ENCODE measurements at regions not wholly inside any gene's neighbourhood (a gene's known extent, or its start where the extent isn't known, plus 50 kb on each side); places are given as distances from the start of the nearest gene placed in this dataset.
A peak's percentile ranks its signal among the peaks of the same experiment; 100 is the strongest.

DNA sequence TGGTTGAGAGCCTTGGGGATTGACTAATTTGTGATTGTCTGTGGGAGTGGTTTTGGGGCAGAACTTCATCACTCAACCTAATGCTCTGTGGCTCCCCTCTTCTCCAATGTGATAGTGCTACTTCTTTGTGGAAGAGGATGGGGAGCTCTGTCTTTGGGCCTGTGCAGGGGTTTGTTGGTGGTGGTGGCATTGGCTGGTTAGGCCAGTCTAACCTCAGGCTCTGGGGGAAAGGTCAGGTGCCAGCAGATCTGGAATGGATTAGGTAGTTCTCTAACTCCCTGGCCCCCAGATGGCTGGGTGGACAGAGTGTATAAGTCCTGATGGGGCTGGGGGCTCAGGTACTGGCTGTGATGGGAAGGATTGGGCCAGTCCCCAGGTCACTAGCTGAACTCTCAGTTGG lies 129.0 kb upstream of the CHD6 start:
- no peak overlapping the region for H3K4me3 ChIP-seq (ENCODE audit: low read depth, low read length, poor library complexity, severe bottlenecking)
- ChIA-PET POLR2A (ENCODE audit: low non-redundant PET) (no interaction called here), CTCF (no interaction called here)
- no peak overlapping the region for H3K27ac ChIP-seq (ENCODE audit: low read depth, low read length, poor library complexity, severe bottlenecking)
- no TSS peak for BruUV-seq (replicated peaks)
- DNase-seq (ENCODE audit: low spot score): no peak
- H3K36me3 ChIP-seq (ENCODE audit: insufficient read depth, low read length, poor library complexity, severe bottlenecking): no peaks in the 10 kb centered on the region
- TF ChIP-seq, protein P1, sequence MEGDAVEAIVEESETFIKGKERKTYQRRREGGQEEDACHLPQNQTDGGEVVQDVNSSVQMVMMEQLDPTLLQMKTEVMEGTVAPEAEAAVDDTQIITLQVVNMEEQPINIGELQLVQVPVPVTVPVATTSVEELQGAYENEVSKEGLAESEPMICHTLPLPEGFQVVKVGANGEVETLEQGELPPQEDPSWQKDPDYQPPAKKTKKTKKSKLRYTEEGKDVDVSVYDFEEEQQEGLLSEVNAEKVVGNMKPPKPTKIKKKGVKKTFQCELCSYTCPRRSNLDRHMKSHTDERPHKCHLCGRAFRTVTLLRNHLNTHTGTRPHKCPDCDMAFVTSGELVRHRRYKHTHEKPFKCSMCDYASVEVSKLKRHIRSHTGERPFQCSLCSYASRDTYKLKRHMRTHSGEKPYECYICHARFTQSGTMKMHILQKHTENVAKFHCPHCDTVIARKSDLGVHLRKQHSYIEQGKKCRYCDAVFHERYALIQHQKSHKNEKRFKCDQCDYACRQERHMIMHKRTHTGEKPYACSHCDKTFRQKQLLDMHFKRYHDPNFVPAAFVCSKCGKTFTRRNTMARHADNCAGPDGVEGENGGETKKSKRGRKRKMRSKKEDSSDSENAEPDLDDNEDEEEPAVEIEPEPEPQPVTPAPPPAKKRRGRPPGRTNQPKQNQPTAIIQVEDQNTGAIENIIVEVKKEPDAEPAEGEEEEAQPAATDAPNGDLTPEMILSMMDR (conservative IDR thresholded peaks at IDR 0.05; ENCODE audit: low read depth, low read length): no peak
- no peak for TF ChIP-seq EZH2 (IDR thresholded peaks at IDR 0.05; ENCODE audit: borderline replicate concordance, low read depth, low read length, poor library complexity, severe bottlenecking)
- H3K27me3 ChIP-seq (replicated peaks; ENCODE audit: insufficient read depth, low read depth, low read length, poor library complexity): peaks cover 27% of the 10 kb centered on the region
- H3K9me3 ChIP-seq (ENCODE audit: low read depth, low read length, poor library complexity, severe bottlenecking): no peaks in the 10 kb centered on the region
- intact Hi-C loops (cut with micrococcal nuclease; ENCODE audit: unreplicated experiment): no loop called here
- H3K4me1 ChIP-seq (ENCODE audit: insufficient read depth, low read length, poor library complexity, severe bottlenecking): no peaks in the 10 kb centered on the region

DNA sequence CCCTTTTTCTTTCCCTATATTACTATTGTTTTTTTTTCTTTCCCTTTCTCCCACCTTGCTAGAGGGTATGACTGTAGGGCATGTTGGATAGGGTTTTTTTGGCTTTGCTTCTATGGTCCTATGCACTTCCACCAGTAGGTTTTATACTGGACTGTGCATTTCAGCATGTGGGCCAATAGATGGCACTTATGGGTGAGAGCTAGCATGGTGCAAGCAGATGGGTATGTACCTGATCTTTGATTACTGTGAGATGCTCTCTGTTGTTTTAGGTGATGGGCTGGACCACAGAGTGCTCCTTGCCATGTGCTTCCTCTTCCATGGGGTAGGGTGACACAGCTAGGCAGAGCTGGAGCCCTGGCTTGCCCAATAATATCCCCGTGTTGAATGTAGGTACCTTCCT lies 128.5 kb upstream of the CHD6 start:
- Histone ChIP-seq H3K27ac (ENCODE audit: low read depth, low read length, poor library complexity, severe bottlenecking) (no peak overlapping the region), H3K9me3 (ENCODE audit: low read depth, low read length, poor library complexity, severe bottlenecking) (no peaks in the 10 kb centered on the region), H3K4me3 (ENCODE audit: low read depth, low read length, poor library complexity, severe bottlenecking) (no peak overlapping the region), H3K4me1 (ENCODE audit: insufficient read depth, low read length, poor library complexity, severe bottlenecking) (no peaks in the 10 kb centered on the region), H3K27me3 (replicated peaks; ENCODE audit: insufficient read depth, low read depth, low read length, poor library complexity) (peaks cover 21% of the 10 kb centered on the region), H3K36me3 (ENCODE audit: insufficient read depth, low read length, poor library complexity, severe bottlenecking) (no peaks in the 10 kb centered on the region)
- no TSS peak for BruUV-seq (replicated peaks)
- intact Hi-C loops (cut with micrococcal nuclease; ENCODE audit: unreplicated experiment): no loop called here
- no peak for DNase-seq (ENCODE audit: low spot score)
- TF ChIP-seq, protein P1 (conservative IDR thresholded peaks at IDR 0.05; ENCODE audit: low read depth, low read length): peak; percentile 40
- no peak for TF ChIP-seq EZH2 (IDR thresholded peaks at IDR 0.05; ENCODE audit: borderline replicate concordance, low read depth, low read length, poor library complexity, severe bottlenecking)
- POLR2A ChIA-PET (ENCODE audit: low non-redundant PET): no interaction called here
- CTCF ChIA-PET: no interaction called here

DNA sequence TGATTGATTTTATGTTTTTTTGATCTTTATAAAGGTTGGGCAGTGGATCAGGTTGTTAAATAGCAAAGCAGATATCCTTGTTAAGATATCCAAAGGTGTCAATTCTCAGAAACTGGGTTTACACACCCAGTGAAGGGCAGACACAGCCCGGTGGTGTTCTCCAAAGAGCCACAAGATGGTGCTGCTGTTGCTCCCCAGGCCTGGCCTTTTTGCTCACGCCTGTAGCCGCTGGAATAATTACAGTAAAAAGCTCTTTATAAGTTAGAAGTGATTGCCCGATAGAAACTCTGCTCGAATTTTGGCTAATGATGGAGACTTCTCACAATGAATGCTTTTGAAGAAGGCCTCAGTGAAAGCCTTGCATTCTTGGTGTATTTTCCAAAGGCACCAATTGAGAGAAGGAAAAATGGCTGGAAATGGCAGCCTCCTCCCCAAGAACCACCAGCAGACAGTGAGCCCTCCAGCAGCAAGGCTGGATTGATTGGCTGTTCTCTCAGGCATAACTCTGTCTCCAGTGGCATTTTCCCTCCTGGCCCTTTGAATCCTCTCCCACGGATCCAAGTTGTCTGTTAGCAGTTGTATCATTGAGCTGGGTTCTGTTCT lies 120.5 kb upstream of the CHD6 start:
- no peak overlapping the region for H3K27ac ChIP-seq (ENCODE audit: low read depth, low read length, poor library complexity, severe bottlenecking)
- H3K9me3 ChIP-seq (ENCODE audit: low read depth, low read length, poor library complexity, severe bottlenecking): no peaks in the 10 kb centered on the region
- ChIA-PET POLR2A (ENCODE audit: low non-redundant PET) (no interaction called here), CTCF (interaction anchor here (0.5 to 1.5 kb wide), 6 partner anchors 37 to 1671 kb away, joined by 3 to 6 read pairs (median 4); no protein-coding TSS in a partner anchor)
- H3K27me3 ChIP-seq (replicated peaks; ENCODE audit: insufficient read depth, low read depth, low read length, poor library complexity): no peaks in the 10 kb centered on the region
- TF ChIP-seq, protein P1 (conservative IDR thresholded peaks at IDR 0.05; ENCODE audit: low read depth, low read length): peak; percentile 93
- no peak for TF ChIP-seq EZH2 (IDR thresholded peaks at IDR 0.05; ENCODE audit: borderline replicate concordance, low read depth, low read length, poor library complexity, severe bottlenecking)
- H3K4me1 ChIP-seq (ENCODE audit: insufficient read depth, low read length, poor library complexity, severe bottlenecking): peaks cover under 1% of the 10 kb centered on the region
- no peaks in the 10 kb centered on the region for H3K36me3 ChIP-seq (ENCODE audit: insufficient read depth, low read length, poor library complexity, severe bottlenecking)
- DNase-seq (ENCODE audit: low spot score): peak; percentile 65
- intact Hi-C loops (cut with micrococcal nuclease; ENCODE audit: unreplicated experiment): loop anchor here (1.0 to 10.0 kb wide), 5 partner anchors 110 to 1671 kb away; no protein-coding TSS in a partner anchor
- no peak overlapping the region for H3K4me3 ChIP-seq (ENCODE audit: low read depth, low read length, poor library complexity, severe bottlenecking)
- BruUV-seq (replicated peaks): no TSS peak
